ENCODE measurements at regions not wholly inside any gene's neighbourhood (a gene's known extent, or its start where the extent isn't known, plus 50 kb on each side); places are given as distances from the start of the nearest gene placed in this dataset.

GRCh38 chr5:115456539-115457040, 88.0 kb downstream of the FEM1C start:
- H3K4me3 ChIP-seq = no peak overlapping the region
- no peaks in the 10 kb centered on the region for H3K27me3 ChIP-seq
- H3K36me3 ChIP-seq = no peaks in the 10 kb centered on the region
- no peak overlapping the region for H3K27ac ChIP-seq
- H3K9me3 ChIP-seq = no peaks in the 10 kb centered on the region
- no peak for DNase-seq (ENCODE audit: low spot score)
- TF ChIP-seq CTCF (IDR thresholded peaks at IDR 0.05) = no peak
- H3K4me1 ChIP-seq = peaks cover 0 to 45% of the 10 kb centered on the region in 2 donors

GRCh38 chr5:115456056-115456455, 88.5 kb downstream of the FEM1C start:
- no peak for TF ChIP-seq CTCF (IDR thresholded peaks at IDR 0.05)
- Histone ChIP-seq H3K27ac (no peak overlapping the region), H3K4me1 (peaks cover 0 to 45% of the 10 kb centered on the region in 2 donors), H3K36me3 (no peaks in the 10 kb centered on the region), H3K9me3 (no peaks in the 10 kb centered on the region), H3K4me3 (no peak overlapping the region), H3K27me3 (no peaks in the 10 kb centered on the region)
- DNase-seq (ENCODE audit: low spot score) = no peak

- no peak for TF ChIP-seq CTCF (IDR thresholded peaks at IDR 0.05)
- no peaks in the 10 kb centered on the region for H3K36me3 ChIP-seq
- H3K27ac ChIP-seq = peak overlapping the region; percentile 13 to 19
Observed at GRCh38 chr5:115455301-115455707, 89.3 kb downstream of the FEM1C start.

GRCh38 chr5:115453391-115454095, 91.0 kb downstream of the FEM1C start:
- H3K27ac ChIP-seq = no peak overlapping the region
- peaks cover 0 to 42% of the 10 kb centered on the region in 2 donors for H3K4me1 ChIP-seq
- no peaks in the 10 kb centered on the region for H3K9me3 ChIP-seq
- no peak for TF ChIP-seq CTCF (IDR thresholded peaks at IDR 0.05)
- H3K36me3 ChIP-seq = no peaks in the 10 kb centered on the region
- no peak overlapping the region for H3K4me3 ChIP-seq
- no peaks in the 10 kb centered on the region for H3K27me3 ChIP-seq
- DNase-seq (ENCODE audit: low spot score) = no peak

More at GRCh38 chr5:115455301-115455707, 89.3 kb downstream of the FEM1C start:
- Histone ChIP-seq H3K27me3 (no peaks in the 10 kb centered on the region), H3K9me3 (no peaks in the 10 kb centered on the region), H3K4me3 (no peak overlapping the region), H3K4me1 (peaks cover 0 to 46% of the 10 kb centered on the region in 2 donors)
- DNase-seq (ENCODE audit: low spot score) = peak; percentile 79

- H3K9me3 ChIP-seq = no peaks in the 10 kb centered on the region
- H3K4me1 ChIP-seq = peaks cover 0 to 33% of the 10 kb centered on the region in 2 donors
- no peaks in the 10 kb centered on the region for H3K36me3 ChIP-seq
- H3K4me3 ChIP-seq = no peak overlapping the region
- H3K27me3 ChIP-seq = no peaks in the 10 kb centered on the region
- no peak for TF ChIP-seq CTCF (IDR thresholded peaks at IDR 0.05)
- no peak overlapping the region for H3K27ac ChIP-seq
- no peak for DNase-seq (ENCODE audit: low spot score)
Observed at GRCh38 chr5:115452536-115453235, 91.9 kb downstream of the FEM1C start.
